Putamen (tissue), 1 donor: ENCODE measurements at regions not wholly inside any gene's neighbourhood (a gene's known extent, or its start where the extent isn't known, plus 50 kb on each side); places are given as distances from the start of the nearest gene placed in this dataset.

Source experiments
- DNase-seq: peaks from one replicate; pipeline ENCODE4 v3.0.0-alpha.2; 2016; ENCODE audit warnings: low spot score

DNA sequence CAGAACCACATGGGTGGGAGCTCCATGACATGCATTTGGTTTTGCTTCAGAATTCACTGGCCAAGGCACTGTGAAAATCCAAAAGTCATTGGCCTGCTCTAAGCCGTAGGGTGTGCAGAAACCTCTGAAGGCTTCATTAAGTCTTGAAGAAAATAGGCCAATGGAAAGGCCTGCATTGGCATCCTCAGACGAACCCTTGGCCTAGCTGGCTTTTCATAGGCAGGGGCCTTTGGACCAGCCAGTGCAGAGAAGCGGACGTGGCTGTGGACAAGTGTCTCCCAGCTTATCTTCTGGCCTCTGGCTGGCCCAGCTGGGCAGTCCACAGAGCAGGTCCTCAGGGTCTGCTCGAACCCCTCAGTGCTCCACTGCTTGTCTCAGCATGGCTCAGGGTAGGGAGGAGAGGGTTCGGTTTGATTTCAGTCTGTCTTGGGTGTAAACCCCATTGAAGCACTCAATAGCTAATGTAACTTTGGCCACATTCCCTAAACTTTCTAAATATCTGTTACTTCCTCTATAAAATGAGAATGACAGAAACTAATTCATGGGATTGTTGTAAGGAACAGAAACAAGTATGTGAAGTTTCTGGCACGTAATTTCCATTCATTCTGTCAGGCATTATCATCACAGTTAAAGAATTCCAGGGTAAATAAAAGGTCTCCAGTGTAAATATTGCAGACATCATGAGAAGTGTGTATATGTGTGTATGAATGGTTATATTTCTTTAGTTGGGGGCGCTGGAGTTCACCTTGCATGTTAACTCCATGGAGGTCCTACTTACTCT lies 125.5 kb downstream of the TFCP2L1 start:
- no peak for DNase-seq

DNA sequence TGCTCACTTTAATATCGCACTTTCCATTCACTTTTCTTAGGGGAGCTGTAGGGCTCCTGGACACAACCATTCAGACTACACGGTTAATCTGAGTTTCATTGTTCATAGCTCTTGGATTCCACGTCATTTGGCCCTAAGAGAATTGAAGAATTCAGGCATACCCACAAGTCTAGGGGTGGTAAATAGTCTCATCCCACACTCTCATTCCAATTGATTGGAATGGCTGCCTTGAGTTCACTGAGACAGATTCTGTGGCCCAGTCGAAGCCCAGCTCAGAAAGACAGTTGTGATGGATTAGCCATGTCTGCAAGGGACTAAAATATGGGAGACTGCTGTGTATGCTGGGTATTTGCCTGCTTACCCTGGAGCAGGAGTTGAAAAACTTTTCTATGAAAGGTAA lies 124.6 kb downstream of the TFCP2L1 start:
- DNase-seq, result no peak

DNA sequence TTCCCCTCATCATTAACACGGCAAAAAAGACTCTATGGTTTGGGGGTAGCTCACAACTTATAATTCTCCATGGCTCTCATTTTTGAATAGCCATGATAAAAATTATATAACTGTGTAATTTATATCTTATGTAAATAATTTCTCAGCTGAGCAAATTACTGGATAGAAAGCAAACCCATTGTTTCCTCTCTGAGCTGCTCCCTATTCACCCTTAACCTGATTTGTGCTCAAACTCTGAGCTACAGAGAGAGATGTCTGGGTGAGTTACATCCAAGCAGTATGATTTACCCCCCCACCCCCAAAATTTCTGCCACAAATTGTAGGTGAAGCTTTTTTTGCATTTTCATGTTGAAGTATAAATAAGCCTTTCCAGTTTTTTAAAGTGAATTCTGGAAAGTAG lies 123.7 kb downstream of the TFCP2L1 start:
- DNase-seq, result no peak

- DNase-seq, result no peak
Measured at GRCh38 chr2:121162893-121163292, 122.1 kb downstream of the TFCP2L1 start.

- no peak for DNase-seq
Measured at GRCh38 chr2:121164042-121164441, 121.0 kb downstream of the TFCP2L1 start.

- no peak for DNase-seq
Measured at GRCh38 chr2:121165038-121165542, 119.9 kb downstream of the TFCP2L1 start.
